HCT116 (cell line): ENCODE measurements at regions not wholly inside any gene's neighbourhood (a gene's known extent, or its start where the extent isn't known, plus 50 kb on each side); places are given as distances from the start of the nearest gene placed in this dataset.

Experiments used
- EZH2phosphoT487 ChIP-seq: fragments of 200-600 bp; IDR thresholded peaks from 2 replicates; pipeline ENCODE4 v1.6.1; 2018; ENCODE audit warnings: antibody characterized with exemption, borderline replicate concordance
- YY1 ChIP-seq: IDR thresholded peaks from 2 replicates; pipeline ENCODE4 v1.6.1; 2011; ENCODE audit warnings: low read length, low read depth, moderate library complexity, mild to moderate bottlenecking; ENCODE audit not compliant: insufficient replicate concordance; ENCODE audit errors: extremely low read depth
- TF ChIP-seq, protein P1 (sequence below), 3 experiments: fragments of 200-600 bp in 1 of 3; sonication (generic) in 1 of 3; IDR thresholded peaks in 2 of 3; conservative IDR thresholded peaks in 1 of 3; 2 replicates each; pipeline ENCODE4 v1.5.1; 2012 to 2017; ENCODE audit warnings: low read depth in 2 of 3, low read length in 2 of 3, antibody characterized with exemption in 1 of 3, borderline replicate concordance in 1 of 3, control low read depth in 1 of 3, mild to moderate bottlenecking in 1 of 3, mixed read lengths in 1 of 3, mixed run types in 1 of 3, moderate library complexity in 1 of 3; ENCODE audit not compliant: insufficient read depth in 1 of 3

DNA sequence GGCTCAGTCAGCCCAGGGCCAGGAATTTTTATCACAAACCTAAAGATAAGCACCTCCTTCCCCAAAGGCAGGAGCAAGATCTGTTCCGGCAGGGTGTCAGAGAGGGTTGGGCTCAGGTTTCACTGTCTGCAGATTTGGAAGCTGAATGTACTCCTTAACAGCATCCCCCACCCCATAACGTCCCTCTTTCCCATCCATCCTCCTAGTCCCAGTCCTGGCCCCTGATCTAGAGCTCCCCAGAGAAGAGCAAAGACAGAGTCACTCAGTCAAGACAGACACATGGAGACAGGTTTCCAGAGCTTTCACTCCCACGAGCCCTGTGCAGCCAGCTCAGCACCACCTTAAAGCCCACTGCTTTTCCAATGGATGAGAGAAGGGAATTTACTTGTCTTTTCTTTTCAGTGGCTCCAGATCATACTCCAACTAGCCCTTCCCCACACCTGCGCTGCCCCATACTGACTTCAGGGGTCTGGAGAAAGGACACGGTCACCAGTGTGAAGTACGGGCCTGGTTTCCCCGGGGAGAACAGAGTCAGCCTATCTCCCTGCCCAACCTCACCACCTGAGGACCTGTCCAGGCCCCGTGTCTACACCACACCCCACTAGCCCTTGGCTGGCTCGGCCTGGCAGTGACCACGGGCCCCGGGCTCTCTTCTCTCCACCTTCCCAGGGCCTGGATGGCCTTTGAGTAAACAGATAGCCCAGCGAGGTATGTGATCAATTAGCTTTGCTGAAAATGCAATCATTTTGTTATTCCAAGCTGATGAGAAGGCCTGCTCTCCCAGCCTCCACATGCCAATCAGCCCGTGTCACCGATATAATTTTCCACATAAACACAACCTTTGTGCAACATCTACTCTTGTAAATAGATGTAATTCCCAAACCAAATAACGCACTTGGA lies 249.1 kb downstream of the FOXD2 start:
- no peak for TF ChIP-seq EZH2phosphoT487
- TF ChIP-seq, protein P1, sequence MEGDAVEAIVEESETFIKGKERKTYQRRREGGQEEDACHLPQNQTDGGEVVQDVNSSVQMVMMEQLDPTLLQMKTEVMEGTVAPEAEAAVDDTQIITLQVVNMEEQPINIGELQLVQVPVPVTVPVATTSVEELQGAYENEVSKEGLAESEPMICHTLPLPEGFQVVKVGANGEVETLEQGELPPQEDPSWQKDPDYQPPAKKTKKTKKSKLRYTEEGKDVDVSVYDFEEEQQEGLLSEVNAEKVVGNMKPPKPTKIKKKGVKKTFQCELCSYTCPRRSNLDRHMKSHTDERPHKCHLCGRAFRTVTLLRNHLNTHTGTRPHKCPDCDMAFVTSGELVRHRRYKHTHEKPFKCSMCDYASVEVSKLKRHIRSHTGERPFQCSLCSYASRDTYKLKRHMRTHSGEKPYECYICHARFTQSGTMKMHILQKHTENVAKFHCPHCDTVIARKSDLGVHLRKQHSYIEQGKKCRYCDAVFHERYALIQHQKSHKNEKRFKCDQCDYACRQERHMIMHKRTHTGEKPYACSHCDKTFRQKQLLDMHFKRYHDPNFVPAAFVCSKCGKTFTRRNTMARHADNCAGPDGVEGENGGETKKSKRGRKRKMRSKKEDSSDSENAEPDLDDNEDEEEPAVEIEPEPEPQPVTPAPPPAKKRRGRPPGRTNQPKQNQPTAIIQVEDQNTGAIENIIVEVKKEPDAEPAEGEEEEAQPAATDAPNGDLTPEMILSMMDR (IDR thresholded peaks at IDR 0.05 in 2 of 3, conservative IDR thresholded peaks at IDR 0.05 in 1 of 3; ENCODE audit: borderline replicate concordance in 1 of 3, insufficient read depth in 1 of 3, low read depth in 2 of 3, low read length in 2 of 3), result no peak
- TF ChIP-seq YY1, result no peak
